ENCODE measurements at regions not wholly inside any gene's neighbourhood (a gene's known extent, or its start where the extent isn't known, plus 50 kb on each side); places are given as distances from the start of the nearest gene placed in this dataset.

DNA sequence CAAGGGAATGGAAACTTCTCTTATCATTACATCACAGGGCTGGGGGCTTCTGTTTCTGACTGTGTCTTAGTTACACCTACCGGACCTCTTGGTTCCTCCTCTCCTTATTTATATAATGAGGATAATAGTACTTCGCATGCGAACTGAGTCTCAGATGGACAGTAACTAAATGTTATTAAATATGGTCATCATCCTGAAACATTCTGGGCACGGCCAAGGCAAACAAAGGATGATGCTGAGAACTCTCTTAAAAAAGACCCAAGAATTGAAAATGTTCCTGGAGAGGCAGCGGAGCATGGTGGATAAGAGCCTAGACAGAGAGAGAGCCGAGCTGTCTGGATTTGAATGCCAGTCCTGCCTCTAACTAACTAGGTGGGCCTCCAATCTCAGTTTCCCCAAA is 119.8 kb upstream of the SASH1 start:
- Mint-ChIP-seq H3K27me3 (ENCODE audit: low read depth) (peaks cover 3% of the 10 kb centered on the region), H3K4me3 (no peak overlapping the region), H3K9me3 (no peaks in the 10 kb centered on the region), H3K27ac (no peak overlapping the region), H3K36me3 (ENCODE audit: low read depth) (no peaks in the 10 kb centered on the region), H3K4me1 (no peaks in the 10 kb centered on the region)
- TF ChIP-seq, protein P1, sequence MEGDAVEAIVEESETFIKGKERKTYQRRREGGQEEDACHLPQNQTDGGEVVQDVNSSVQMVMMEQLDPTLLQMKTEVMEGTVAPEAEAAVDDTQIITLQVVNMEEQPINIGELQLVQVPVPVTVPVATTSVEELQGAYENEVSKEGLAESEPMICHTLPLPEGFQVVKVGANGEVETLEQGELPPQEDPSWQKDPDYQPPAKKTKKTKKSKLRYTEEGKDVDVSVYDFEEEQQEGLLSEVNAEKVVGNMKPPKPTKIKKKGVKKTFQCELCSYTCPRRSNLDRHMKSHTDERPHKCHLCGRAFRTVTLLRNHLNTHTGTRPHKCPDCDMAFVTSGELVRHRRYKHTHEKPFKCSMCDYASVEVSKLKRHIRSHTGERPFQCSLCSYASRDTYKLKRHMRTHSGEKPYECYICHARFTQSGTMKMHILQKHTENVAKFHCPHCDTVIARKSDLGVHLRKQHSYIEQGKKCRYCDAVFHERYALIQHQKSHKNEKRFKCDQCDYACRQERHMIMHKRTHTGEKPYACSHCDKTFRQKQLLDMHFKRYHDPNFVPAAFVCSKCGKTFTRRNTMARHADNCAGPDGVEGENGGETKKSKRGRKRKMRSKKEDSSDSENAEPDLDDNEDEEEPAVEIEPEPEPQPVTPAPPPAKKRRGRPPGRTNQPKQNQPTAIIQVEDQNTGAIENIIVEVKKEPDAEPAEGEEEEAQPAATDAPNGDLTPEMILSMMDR (IDR thresholded peaks at IDR 0.05; ENCODE audit: unreplicated experiment in 3 of 3), result no peak

DNA sequence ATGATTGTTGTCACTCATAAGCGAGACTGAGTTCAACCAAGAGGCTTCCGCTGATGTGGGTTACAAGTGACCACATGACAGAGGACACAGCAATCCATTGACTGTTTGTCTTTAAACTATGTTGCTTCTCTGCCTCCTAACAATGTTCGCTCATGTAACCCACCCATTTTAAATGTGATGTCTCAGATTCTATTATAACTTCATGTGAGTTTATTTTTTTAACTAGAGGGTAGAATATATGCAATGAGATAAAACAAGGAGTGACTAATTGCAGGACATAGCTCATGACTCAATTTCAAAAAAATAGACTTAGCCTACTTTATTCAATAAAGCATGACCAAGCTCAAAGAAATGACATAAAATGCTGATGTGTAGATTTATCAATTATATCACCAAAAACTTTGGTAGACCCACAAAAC is 119.2 kb upstream of the SASH1 start:
- Mint-ChIP-seq H3K27me3 (ENCODE audit: low read depth) (peaks cover 3% of the 10 kb centered on the region), H3K36me3 (ENCODE audit: low read depth) (no peaks in the 10 kb centered on the region), H3K27ac (no peak overlapping the region), H3K4me1 (no peaks in the 10 kb centered on the region), H3K9me3 (no peaks in the 10 kb centered on the region), H3K4me3 (no peak overlapping the region)
- TF ChIP-seq, protein P1 (IDR thresholded peaks at IDR 0.05; ENCODE audit: unreplicated experiment in 3 of 3), result no peak

DNA sequence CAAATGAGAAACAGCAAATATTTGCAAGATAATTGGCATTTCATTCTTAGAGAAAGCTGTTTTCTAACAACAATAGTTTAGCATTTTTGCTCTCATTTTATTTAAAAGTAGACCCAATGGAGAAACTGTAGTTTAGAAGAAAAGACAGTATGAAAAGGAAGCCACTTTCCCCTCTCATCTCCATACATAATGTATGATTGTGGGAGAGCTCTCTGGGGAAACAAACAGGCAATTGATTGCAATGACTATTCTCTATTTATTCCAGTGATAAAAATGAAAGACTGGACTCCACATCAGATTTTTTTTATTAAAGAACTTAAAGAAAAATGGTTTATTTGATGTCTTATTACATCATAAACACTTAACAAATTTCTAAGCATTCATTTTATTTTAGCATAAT is 116.8 kb upstream of the SASH1 start:
- H3K9me3 Mint-ChIP-seq, result no peaks in the 10 kb centered on the region
- H3K36me3 Mint-ChIP-seq (ENCODE audit: low read depth), result no peaks in the 10 kb centered on the region
- TF ChIP-seq, protein P1 (IDR thresholded peaks at IDR 0.05; ENCODE audit: unreplicated experiment in 3 of 3), result no peak
- no peaks in the 10 kb centered on the region for H3K4me1 Mint-ChIP-seq
- no peak overlapping the region for H3K4me3 Mint-ChIP-seq
- peaks cover 3% of the 10 kb centered on the region for H3K27me3 Mint-ChIP-seq (ENCODE audit: low read depth)
- no peak overlapping the region for H3K27ac Mint-ChIP-seq

DNA sequence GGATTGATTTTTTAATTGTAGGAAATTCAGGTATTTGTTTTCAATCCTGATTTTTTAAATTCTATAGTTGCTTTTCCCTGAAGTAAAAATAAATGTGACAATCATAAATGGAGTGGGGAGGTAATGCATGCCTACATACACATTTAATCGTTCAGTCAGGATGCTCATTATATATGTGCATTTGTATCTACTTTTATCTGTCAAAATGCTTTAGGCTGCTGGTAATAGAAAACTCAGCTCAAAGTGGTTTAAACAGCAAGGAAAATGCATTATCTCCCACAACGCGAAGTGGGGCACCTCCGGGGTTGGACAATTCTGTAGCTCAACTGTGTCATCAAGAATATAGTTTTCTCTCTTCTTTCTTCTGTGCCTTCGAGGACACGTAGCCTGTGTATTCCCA is 116.4 kb upstream of the SASH1 start:
- Mint-ChIP-seq H3K36me3 (ENCODE audit: low read depth) (no peaks in the 10 kb centered on the region), H3K4me1 (no peaks in the 10 kb centered on the region), H3K9me3 (no peaks in the 10 kb centered on the region), H3K4me3 (no peak overlapping the region), H3K27me3 (ENCODE audit: low read depth) (peaks cover 3% of the 10 kb centered on the region), H3K27ac (no peak overlapping the region)
- TF ChIP-seq, protein P1 (IDR thresholded peaks at IDR 0.05; ENCODE audit: unreplicated experiment in 3 of 3), result no peak

DNA sequence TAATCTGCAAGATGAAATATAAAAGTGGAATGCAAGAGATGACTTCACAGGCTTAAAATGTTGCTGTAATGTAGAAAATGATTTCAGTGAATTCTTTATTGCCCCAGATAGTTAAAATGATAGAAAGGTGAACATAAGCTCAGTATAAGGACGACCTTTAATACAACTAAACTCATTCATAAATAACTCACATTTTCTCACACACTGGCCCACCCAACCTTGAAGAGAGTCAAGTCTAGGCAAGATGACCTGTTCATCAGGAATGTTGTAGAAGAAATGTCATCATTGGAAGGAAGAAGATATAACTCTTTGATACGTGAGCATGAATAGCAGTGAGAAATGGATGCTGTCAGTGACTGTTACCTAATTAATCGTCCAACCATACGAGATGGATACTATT is 111.1 kb upstream of the SASH1 start:
- Mint-ChIP-seq H3K9me3 (no peaks in the 10 kb centered on the region), H3K27me3 (ENCODE audit: low read depth) (peaks cover 3% of the 10 kb centered on the region), H3K27ac (no peak overlapping the region), H3K4me1 (no peaks in the 10 kb centered on the region), H3K36me3 (ENCODE audit: low read depth) (no peaks in the 10 kb centered on the region), H3K4me3 (no peak overlapping the region)
- TF ChIP-seq, protein P1 (IDR thresholded peaks at IDR 0.05; ENCODE audit: unreplicated experiment in 3 of 3), result no peak

DNA sequence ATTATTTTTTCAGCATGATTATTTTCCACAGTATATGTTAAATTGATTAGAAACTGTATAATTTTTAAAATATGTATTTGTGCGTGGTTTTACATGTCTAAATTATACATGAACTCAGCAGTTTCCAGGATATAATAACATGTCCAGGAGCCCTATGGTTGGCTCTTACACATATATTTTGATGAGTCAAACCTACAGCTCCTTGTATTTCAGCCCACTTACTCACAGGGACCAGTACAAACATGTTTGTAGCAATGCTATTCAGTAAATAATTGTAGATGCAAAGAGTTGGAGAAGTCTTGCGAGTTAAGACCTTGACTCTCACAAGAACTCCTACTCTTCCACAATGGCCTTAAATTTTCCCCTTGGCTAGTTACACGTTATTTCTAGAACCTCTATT is 107.2 kb upstream of the SASH1 start:
- Mint-ChIP-seq H3K4me1 (peaks cover 8% of the 10 kb centered on the region), H3K27ac (no peak overlapping the region), H3K9me3 (no peaks in the 10 kb centered on the region), H3K36me3 (ENCODE audit: low read depth) (no peaks in the 10 kb centered on the region), H3K4me3 (no peak overlapping the region), H3K27me3 (ENCODE audit: low read depth) (peaks cover 3% of the 10 kb centered on the region)
- TF ChIP-seq, protein P1 (IDR thresholded peaks at IDR 0.05; ENCODE audit: unreplicated experiment in 3 of 3), result no peak
